GM19452 (cell line): ENCODE measurements at regions not wholly inside any gene's neighbourhood (a gene's known extent, or its start where the extent isn't known, plus 50 kb on each side); places are given as distances from the start of the nearest gene placed in this dataset.

Source experiments
- ATAC-seq: cut with Tn5 transposase; IDR thresholded peaks from one replicate; pipeline ENCODE4 v1.9.1; 2021; ENCODE audit not compliant: unreplicated experiment

DNA sequence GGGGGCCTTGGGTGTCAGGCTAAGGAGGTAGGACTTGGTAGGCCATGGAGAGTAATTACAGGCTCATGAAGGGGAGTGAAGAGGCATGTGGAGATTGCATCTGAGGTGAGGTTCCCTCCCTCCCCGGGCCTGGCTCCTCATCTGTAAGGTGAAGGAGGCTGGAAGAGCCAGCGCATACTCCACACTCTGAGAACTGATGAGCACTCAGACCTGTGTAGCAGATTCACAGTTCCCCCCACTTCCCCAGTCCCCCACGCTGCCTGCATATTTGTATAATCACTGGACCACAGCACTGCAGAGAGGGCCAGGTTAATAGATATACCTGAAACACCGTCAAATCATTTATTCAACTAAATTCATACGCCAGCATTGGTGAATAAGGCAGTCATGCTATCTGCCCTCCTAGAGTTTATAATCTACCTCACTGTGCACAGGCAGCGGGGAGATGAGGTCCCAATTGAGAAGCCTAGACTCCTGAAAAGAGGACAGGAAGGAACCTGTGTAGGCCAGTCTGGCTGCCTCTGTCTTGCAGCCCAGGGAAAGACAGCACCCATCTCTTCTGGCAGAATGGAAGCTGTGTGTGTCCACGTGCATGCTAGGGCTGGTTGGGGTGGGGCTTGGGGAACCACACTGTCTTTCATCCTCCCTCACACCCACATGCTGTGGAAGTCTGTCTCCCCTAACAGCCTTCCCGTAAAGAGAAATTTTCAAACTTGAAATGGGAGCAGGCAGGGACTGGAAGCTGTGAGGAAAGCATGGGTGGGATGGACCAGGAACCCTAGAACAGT, 110.6 kb upstream of the ATP1A1 start:
- no peak for ATAC-seq

DNA sequence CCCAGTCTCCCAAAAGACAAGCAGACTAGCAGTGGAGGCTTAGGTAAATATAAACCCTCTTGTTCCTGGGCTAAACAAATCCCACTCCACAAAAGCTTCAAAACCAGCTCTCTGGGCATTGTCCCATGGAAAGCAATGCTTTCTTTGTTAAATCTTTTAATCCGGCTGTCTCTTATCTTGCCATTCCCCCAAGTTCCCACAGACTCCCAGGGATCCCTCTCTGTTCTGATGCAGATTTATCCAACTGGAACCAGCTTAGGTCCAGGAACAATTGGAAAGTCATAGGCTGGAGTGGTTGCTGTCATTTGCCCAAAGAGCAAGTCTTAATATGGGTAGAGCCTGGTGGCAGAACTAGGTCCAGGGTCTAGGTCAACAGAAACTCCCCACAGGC, 110.1 kb upstream of the ATP1A1 start:
- ATAC-seq, result no peak

DNA sequence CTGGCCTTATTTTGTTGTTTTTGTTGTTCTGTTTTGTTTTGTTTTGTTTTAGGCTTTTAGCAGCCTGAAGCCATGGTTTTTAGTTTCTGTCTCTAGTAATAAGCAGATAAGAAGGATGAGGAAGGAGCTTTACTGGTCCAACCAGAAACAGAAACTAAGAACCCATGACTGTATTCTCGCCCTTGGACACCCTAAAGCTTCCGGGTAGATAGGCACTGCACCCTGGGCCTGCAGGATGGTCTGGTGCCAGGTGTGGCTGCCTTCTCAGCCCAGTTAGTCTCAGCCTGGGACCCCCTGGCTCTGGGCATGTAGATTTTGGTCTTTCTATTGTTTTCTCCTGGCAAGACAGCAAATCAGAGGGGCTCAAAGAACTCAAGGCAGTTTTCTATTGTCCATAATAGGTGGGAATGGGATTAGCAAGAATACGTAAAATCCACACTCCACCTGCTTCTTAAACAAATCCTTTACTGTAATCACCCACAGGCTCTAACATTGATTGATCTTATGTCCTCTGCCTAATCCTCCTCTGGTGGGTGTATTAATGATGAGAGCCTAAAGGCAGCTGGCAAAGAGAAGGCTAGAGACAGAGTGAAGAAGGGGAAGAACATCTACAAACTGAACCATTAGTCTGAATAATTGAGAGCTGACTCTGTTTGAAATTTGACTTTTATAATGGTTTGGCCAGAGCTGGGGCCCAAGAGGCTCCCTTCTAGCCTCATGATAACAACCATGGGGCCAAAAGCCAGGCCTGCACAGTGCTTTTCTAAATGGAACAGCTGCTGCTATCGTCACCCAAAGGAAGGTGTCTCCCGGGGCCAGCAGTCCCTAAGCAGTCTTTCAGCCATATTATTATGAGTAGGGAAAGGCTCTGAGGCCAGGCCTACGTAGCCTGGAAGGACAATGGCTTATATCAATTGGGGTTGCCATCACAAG, 106.8 kb upstream of the ATP1A1 start:
- ATAC-seq, result no peak

DNA sequence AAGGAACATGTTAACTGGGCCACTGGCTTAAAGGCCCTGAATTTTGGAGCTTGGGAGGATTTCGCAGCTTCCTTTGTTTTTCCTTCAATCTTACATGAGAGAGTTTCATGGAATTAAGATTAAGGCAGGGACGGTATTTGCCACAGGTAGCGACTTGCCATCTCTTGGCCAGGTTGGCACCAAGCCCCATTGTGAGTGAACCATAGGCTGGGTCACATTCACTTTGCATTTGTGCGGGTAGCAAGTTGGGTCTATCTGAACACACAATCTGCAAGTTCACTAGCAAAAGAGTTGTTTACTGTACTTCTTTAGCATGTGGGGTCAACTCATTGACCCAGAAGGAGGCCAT, 106.2 kb upstream of the ATP1A1 start:
- no peak for ATAC-seq

DNA sequence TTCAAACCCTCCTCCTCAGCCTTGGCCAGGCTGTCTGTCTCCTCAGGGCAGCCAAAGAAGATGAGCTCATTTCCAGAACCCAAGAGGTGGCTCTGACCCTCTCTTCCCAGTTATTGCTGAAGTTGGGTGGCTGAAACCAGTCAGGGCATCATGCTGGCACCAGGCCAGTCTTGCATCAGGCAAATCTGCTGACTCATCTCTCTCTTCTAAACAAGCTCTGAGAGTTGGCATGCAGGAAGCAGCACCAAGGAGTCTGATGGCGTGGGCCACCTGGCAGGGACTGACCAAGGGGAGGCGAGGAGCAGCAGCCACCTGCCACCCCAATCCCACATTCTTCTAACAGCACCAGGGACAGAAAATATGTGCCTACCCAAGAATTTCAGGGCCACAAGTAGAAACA, 104.8 kb upstream of the ATP1A1 start:
- ATAC-seq, result no peak

DNA sequence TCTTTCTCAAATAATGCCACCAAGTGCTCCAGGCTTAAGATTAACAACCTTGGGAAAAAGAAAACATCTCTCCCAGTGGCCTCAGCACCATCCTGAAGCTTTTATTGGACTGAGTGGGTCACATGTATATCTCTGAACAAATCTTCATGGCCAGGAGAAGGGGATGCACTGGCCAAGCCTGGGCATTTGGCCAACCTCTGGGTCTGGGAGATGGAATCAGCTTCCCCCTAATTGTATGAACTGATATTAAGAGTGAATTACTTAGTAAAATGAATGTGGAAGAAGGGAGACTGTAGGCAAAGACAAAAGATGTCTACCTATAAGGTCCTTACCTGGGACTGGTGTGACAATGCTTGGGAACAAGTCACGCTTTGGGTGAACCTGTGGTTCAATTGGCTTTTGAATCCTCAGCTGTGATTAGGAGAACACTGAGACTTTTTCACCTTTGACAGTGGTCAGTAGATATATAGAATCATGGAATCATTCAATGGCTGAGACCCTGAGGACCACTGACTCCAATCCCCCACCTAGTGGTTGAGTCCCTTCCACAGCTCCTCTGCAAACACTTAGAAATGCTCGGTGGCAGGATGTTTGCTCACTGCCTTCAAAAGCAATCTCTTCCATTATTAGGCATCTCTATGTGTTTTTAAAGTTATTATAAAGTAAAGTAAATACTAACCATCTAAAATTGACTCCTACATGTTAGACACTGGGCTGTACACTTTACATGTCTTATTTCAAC, 102.6 kb upstream of the ATP1A1 start:
- no peak for ATAC-seq

DNA sequence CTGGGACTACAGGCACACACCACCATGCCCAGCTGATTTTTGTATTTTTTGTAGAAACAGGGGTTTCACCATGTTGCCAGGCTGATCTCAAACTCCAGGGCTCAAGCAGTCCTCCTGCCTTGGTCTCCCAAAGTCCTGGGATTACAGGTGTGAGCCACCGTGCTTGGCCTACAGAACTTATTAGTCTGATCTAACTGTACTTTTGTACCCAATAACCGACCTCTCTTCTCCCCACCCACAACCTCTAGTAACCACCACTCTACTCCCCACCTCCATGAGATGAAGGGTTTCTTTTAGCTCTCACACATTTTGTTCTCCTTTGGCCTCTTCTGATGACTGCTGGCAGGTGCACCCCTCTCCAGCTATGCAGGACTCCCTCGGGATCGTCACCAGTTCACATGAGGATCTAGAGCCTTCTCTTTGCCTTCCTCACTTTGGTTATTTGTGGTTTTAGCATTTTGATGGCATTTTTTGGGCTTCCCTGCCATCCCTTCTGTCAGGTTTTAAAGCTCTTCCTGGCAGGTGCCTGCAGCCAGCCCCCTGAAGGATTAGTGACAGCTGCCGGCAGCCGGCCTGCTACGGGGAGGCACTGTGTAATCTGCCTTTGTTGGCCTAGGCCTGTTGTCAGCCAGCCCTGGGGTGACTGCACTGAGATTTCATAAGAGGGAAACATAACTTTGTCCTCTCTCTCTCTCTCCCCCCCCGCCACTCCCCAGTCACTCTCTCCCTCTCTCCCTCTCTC, 99.8 kb upstream of the ATP1A1 start:
- no peak for ATAC-seq

DNA sequence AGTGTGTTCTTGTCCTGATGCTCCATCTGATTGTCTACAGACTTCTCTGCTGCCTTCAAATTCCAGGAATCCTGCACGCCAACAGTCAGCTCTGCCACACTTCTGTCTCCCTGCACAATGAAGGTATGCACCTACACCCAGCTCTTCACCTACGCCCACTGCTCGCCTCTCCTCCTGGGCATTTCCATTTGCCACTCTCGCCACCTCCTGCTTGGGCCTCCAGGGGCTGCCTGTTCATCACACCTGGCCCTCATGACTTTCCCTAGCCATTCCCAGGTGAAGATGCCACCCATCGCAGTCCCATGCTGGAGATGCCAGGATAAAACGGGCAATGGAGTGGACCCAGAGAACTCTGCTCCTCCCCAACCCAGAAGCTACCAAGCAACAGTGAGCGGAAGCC, 96.5 kb upstream of the ATP1A1 start:
- ATAC-seq, result no peak

DNA sequence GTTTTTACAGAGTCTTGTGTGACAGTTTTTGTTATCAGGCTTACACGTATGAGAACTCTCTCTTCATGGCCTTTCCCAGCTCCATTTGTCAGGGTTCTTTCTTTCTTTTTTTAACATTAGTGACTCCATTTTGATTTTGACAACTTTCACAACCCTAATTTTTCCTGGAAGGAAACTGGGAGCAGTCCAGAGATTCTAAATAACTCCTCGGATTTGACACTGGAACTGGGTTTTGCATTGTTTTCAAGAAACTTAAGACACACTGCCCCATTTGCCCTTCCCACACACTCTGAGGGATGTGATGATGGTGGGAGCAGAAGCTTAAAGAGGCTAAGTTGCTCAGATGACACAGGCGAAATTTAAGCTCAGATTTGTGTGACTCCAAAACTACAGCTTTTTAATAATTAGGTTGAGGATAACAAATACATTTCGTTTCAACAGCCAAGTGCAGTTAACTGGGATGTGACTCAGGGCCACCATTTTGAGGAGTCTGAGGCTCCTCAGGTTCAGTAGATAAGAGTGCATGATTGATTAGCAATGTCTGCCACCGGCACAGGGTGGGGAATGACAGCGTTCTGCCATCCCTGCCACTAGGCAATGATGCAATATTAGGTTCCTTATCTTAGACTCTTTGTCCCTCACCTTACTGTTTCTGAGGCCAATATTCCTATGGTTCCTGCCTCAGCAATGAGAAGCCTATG, 95.1 kb upstream of the ATP1A1 start:
- ATAC-seq, result no peak

DNA sequence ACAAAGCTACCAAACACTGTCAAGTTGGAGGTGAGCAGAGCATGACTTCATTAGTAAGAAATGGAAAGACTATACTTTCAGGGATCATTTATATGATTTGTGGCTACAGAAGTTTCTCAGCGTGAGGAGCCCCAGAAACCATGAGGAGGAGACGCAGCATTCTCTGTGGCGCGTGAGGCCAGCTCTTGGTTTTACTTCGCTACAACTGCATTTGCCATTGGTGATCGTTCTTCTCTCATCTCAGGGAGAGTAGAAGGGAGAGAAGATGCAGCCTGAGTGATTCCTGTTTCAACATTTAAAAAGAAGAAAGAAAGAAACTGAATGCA, 94.5 kb upstream of the ATP1A1 start:
- no peak for ATAC-seq

DNA sequence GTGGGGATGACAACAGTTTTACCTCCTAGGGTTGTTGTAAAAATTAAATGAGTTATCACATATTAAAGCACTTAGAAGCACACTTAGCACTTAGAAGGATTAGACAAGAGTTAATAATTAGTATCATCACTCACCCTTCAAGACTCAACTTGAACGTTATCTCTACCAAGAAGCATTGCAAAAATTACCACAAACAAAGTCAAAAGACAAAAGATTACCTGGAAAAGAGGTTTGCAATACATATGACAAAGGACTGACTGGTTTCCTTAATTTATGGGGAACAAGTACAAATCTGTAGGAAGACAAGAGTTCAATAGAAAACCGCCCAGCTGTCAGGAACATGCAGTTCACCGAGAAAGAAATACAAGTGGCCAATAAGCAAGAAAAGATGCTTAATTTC, 93.3 kb upstream of the ATP1A1 start:
- no peak for ATAC-seq

DNA sequence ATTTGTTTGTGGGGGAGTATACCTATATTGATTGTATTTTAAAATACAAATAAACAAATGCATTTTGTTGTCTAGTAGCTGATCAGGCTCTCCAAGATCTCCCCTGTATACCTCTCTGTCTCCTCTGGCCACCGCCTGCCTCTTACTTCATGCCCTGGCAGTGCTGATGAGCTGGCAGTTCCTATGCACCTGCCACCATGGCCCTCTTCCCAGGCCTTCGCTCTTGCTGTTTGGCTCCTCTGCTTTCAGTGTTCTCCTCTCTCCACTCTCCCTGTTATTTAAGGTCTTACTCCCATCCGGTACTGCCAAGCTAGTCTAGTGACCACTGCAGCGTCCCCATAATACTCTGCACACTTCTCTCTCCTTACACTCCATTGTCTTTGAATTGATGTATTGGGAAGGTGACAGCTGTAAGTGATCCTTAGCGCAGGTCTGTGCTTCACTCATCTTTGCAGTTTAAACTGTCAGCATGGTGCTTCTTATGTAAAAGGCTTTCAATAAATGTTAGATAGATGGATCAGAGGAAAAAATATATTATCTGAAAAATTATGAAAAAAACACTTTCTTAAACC, 88.1 kb upstream of the ATP1A1 start:
- no peak for ATAC-seq

DNA sequence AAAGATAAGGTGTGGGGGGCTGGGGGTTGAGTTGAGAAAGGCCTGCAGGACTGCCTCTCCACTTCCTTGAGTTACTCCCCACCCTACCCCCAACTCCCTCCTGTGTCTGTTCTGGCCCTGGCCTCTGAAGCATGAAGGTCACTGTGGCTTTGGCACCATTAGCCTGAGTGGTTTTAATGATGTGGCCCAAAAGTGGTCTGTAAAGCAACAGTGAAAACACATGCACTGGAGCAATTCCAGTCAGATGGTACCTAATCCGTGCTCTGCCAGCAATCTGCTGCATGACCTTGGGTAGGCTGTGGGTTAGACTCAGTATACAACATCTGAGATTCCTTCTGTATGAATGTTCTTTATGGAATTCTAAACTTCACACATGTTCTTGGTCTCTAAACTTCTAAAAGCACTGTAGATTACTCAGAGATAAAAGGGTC, 86.5 kb upstream of the ATP1A1 start:
- ATAC-seq, result no peak

DNA sequence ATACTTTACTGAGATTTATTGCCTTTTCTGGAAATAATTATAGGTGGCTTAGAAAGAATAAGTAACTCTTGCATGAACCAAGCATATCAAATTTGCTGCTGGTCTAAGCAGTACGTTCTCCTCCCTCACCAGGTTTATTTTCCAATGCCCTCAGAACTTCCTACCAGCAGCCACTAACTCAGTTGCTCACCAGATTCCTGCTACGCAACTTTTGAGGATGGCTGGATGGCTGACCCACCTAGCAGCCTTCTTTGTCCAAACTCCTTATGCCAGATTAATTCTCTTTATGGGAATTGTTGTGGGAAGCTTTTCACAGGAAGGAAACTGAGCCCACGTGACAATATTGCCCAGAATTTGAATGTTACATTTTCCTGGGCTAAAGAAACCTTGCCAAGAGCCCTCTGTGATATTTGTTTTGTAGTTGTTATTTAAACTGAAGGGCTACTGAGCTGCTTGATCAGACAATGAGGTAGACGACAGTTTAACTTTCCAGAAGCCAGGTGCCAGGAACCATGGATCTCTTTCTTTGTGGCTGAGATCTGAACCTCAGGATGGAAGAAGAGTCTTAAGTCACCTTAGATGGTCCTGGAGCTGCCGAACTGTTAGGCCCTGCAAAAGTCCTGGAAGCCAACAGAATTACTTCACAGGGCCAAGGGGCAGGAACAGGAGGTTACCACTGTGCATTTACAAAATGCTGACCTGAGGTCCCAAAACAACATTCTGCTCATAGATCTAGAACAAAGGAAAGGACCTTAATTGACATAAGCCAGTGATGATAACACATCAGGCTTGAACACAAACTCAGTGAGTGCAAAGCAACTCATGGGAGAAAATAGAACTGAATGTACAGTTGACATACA, 85.5 kb upstream of the ATP1A1 start:
- no peak for ATAC-seq

DNA sequence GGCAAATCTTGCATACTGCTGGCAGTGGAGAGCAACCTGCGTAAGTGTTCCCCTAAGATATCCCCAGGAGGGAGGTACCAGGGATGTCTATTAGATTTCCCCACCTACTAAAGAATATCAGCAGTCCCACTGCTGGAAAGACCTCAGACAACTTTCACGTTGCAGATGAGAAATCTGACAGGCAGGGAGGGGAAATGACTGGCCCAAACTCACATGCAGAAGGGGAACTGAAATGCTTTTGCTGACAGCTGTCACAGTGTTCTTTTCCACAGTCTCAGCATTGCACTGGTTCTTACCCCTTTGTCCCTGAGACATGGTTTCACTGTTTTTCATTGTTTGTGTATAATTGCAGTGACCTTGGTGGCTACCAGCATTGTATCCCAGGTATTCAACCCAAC, 84.8 kb upstream of the ATP1A1 start:
- ATAC-seq, result no peak

DNA sequence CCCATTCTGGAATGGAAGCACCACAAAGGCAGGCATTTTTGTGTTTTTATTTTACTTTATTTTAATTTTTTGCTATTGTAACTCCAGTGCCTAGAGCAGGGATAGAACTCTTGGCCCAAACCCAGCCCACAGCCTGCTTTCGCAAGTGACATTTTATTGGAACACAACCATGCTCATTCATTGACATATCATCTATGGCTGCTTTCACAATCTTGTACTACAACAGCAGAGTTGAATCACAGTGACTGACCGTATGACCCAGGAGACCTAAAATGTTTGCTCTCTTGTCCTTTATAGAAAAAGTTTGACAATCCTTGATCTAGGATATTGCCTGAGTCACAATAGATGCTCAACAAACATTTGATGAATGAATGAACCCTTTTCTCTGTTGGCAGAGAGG, 83.9 kb upstream of the ATP1A1 start:
- no peak for ATAC-seq

DNA sequence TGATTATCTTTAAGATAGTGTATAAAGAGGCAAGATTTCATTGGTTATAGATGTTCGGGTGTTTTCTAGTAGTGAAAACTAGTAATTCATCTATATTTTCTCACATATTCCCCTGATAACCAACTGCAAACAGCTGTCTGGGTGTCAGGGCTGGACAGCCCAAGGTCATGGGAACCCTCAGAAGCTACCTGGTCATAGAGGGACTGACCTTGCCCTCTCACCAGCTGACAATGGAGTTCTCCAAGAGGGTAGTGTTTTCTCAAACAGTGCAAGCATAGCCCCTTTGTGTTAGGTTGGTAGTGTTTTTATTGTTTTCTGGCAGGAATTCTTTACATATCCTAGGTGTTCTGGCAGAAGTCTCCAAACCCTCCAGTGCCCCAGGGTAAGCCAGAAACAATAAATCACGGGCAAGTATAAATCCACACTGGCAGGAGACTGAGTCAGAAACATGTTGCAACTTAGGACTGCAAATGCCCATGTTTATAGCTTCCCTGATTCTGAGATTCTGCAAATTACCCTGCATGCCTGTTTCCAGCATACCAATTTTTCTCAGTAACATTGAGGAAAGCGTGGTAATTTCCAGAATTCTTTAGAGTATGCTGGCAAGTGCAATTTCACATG, 82.8 kb upstream of the ATP1A1 start:
- ATAC-seq, result no peak

DNA sequence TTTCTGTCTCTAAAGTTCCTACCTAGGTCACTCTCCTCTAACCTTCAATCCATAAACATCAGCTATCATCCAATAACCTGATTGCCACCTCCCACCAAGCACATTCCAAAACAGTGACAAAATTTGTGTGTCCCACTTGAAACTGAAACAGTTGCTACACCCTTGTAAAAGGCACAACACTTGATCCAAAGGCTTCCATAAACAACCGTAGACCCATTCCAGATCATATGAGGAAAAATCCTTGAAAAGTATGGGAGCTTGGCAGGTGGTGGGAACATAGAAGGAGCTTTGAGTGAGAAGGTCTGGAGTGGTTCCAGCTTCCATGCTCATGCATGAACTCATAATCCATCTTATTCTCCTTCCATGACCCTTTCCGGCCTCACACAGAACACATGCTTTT, 82.0 kb upstream of the ATP1A1 start:
- no peak for ATAC-seq
